Right renal pelvis (tissue), 4 donors: ENCODE measurements at regions not wholly inside any gene's neighbourhood (a gene's known extent, or its start where the extent isn't known, plus 50 kb on each side); places are given as distances from the start of the nearest gene placed in this dataset.
A peak's percentile ranks its signal among the peaks of the same experiment; 100 is the strongest.

Experiments used
- DNase-seq, 4 donors: peaks; one replicate each; pipeline ENCODE4 v3.0.0-alpha.2; 2013; ENCODE audit warnings: low read depth in 4 of 4, low spot score in 3 of 4, missing footprints in 1 of 4

GRCh38 chr1:47551971-47552528 is 114.2 kb downstream of the FOXD2 start:
- DNase-seq: no peak

- no peak for DNase-seq
These were observed 116.2 kb downstream of the FOXD2 start for GRCh38 chr1:47554082-47554481.

- DNase-seq: no peak
These were observed 117.1 kb downstream of the FOXD2 start for GRCh38 chr1:47554901-47555300.

GRCh38 chr1:47555306-47555705 is 117.5 kb downstream of the FOXD2 start:
- DNase-seq: no peak

GRCh38 chr1:47555841-47556560 is 118.2 kb downstream of the FOXD2 start:
- no peak for DNase-seq

- no peak for DNase-seq
These were observed 119.2 kb downstream of the FOXD2 start for GRCh38 chr1:47557066-47557465.

GRCh38 chr1:47558601-47559593 is 121.1 kb downstream of the FOXD2 start:
- DNase-seq: peak in 1 of 4 donors; percentile 51

- no peak for DNase-seq
These were observed 122.3 kb downstream of the FOXD2 start for GRCh38 chr1:47559944-47560695.

GRCh38 chr1:47561523-47562007 is 123.7 kb downstream of the FOXD2 start:
- no peak for DNase-seq

- no peak for DNase-seq
These were observed 124.3 kb downstream of the FOXD2 start for GRCh38 chr1:47562147-47562546.

GRCh38 chr1:47562799-47563198 is 125.0 kb downstream of the FOXD2 start:
- DNase-seq: no peak

GRCh38 chr1:47563201-47563600 is 125.4 kb downstream of the FOXD2 start:
- no peak for DNase-seq

GRCh38 chr1:47564570-47564969 is 126.7 kb downstream of the FOXD2 start:
- DNase-seq: no peak

GRCh38 chr1:47565092-47565491 is 127.2 kb downstream of the FOXD2 start:
- DNase-seq: no peak

GRCh38 chr1:47565676-47566075 is 127.8 kb downstream of the FOXD2 start:
- DNase-seq: no peak

GRCh38 chr1:47568763-47569162 is 130.9 kb downstream of the FOXD2 start:
- DNase-seq: no peak

GRCh38 chr1:47569261-47569660 is 131.4 kb downstream of the FOXD2 start:
- DNase-seq: no peak

GRCh38 chr1:47569681-47570470 is 132.0 kb downstream of the FOXD2 start:
- peak in 2 of 4 donors; percentile 66 to 70 for DNase-seq

GRCh38 chr1:47571161-47571560 is 133.3 kb downstream of the FOXD2 start:
- no peak for DNase-seq

- DNase-seq: no peak
These were observed 134.1 kb downstream of the FOXD2 start for GRCh38 chr1:47571952-47572351.
